A549 (cell line): ENCODE measurements at regions not wholly inside any gene's neighbourhood (a gene's known extent, or its start where the extent isn't known, plus 50 kb on each side); places are given as distances from the start of the nearest gene placed in this dataset.

Experiments
- ATAC-seq, 2 experiments: fragments of 200-7000 bp in 1 of 2; fragments of >200 bp in 1 of 2; cut with Nextera tagmentation in 1 of 2; cut with Tn5 transposase in 1 of 2; 3 replicates each; pipeline versions ENCODE4 v1.8.0 to v1.9.1; 2018 to 2020; ENCODE audit warnings: mild to moderate bottlenecking in 1 of 2, moderate library complexity in 1 of 2
- CTCF ChIA-PET: fragments of 300-600 bp; sonication (Branson Sonifier 250); formaldehyde crosslinking; extraction: SDS; loops from one replicate; lab custom pipeline; 2021; ENCODE audit warnings: antibody characterized with exemption, inconsistent platforms; lab: Yijun Ruan, JAX
- POLR2A ChIA-PET: fragments of 350-600 bp; formaldehyde crosslinking; extraction: SDS; loops from one replicate; lab custom pipeline; 2021; ENCODE audit warnings: antibody characterized with exemption, inconsistent platforms; lab: Yijun Ruan, JAX
- DNase-seq, 2 experiments: peaks; one replicate each; pipeline versions ENCODE4 v3.0.0 to v3.0.0-alpha.2; 2011 to 2016; ENCODE audit warnings: low read depth in 1 of 2, low spot score in 1 of 2
- FAIRE-seq: peaks from 2 replicates; lab custom pipeline; 2011; peaks lifted over from hg19 to GRCh38; lab: Jason Lieb, UNC
- H3K27ac ChIP-seq, 2 experiments: fragments of >200 bp; sonication (Bioruptor Twin); formaldehyde crosslinking; 3 replicates each; pipeline ENCODE4 v1.5.1; 2016 to 2017
- H3K4me1 ChIP-seq: fragments of >200 bp; sonication (Bioruptor Twin); formaldehyde crosslinking; 3 replicates; pipeline ENCODE4 v1.6.1; 2016
- H3K4me2 ChIP-seq: fragments of >200 bp; sonication (Bioruptor Twin); formaldehyde crosslinking; 3 replicates; pipeline ENCODE4 v1.6.1; 2016
- H3K4me3 ChIP-seq: fragments of >200 bp; sonication (Bioruptor Twin); formaldehyde crosslinking; 3 replicates; pipeline ENCODE4 v1.5.1; 2016
- H3K9me3 ChIP-seq: fragments of >200 bp; sonication (Bioruptor Twin); formaldehyde crosslinking; 3 replicates; pipeline ENCODE4 v1.6.1; 2016
- CBX2 ChIP-seq: fragments of 200-600 bp; sonication (generic); IDR thresholded peaks from 2 replicates; pipeline ENCODE4 v1.6.1; 2016; ENCODE audit warnings: low read depth, mild to moderate bottlenecking, borderline replicate concordance
- CBX8 ChIP-seq: fragments of 200-600 bp; sonication (generic); IDR thresholded peaks from 2 replicates; pipeline ENCODE4 v1.6.1; 2016
- CHD2 ChIP-seq: fragments of 150-350 bp; IDR thresholded peaks from 2 replicates; pipeline ENCODE4 v1.6.1; 2014; ENCODE audit warnings: low read length; ENCODE audit not compliant: partially characterized antibody
- HOXB5 ChIP-seq: fragments of 250-450 bp; sonication (Bioruptor Pico); IDR thresholded peaks from 2 replicates; pipeline ENCODE4 v1.5.0; 2020; ENCODE audit warnings: mild to moderate bottlenecking, moderate library complexity
- JUNB ChIP-seq: fragments of >200 bp; sonication (Bioruptor Twin); formaldehyde crosslinking; IDR thresholded peaks from 2 replicates; pipeline ENCODE4 v1.6.1; 2016
- KDM5A ChIP-seq: fragments of 200-600 bp; sonication (generic); IDR thresholded peaks from 2 replicates; pipeline ENCODE4 v1.6.1; 2016; ENCODE audit warnings: antibody characterized with exemption, mild to moderate bottlenecking
- MYC ChIP-seq: IDR thresholded peaks from 2 replicates; pipeline ENCODE4 v1.6.1; 2012; ENCODE audit warnings: mild to moderate bottlenecking, inconsistent platforms, low read length, improper control_type of control experiment, borderline replicate concordance
- PHF8 ChIP-seq: fragments of 200-600 bp; sonication (generic); IDR thresholded peaks from 2 replicates; pipeline ENCODE4 v1.6.1; 2016; ENCODE audit warnings: low read depth, mild to moderate bottlenecking, antibody characterized with exemption, moderate library complexity, borderline replicate concordance
- POLR2AphosphoS2 ChIP-seq: conservative IDR thresholded peaks from 2 replicates; pipeline ENCODE4 v1.6.1; 2012; ENCODE audit warnings: low read length, improper control_type of control experiment, inconsistent platforms
- RAD21 ChIP-seq, 2 experiments: fragments of >200 bp in 1 of 2; sonication (Bioruptor Twin) in 1 of 2; formaldehyde crosslinking in 1 of 2; IDR thresholded peaks in 1 of 2; conservative IDR thresholded peaks in 1 of 2; 2 replicates in 1 of 2; 3 replicates in 1 of 2; pipeline ENCODE4 v1.6.1; 2012 to 2018; ENCODE audit warnings: inconsistent platforms in 1 of 2
- RFX5 ChIP-seq: fragments of 450-650 bp; IDR thresholded peaks from 2 replicates; pipeline ENCODE4 v1.7.1; 2014; ENCODE audit warnings: antibody characterized with exemption, mild to moderate bottlenecking, moderate library complexity
- TP53 ChIP-seq: fragments of 250-450 bp; sonication (Bioruptor Pico); IDR thresholded peaks from 2 replicates; pipeline ENCODE4 v1.5.0; 2021; ENCODE audit warnings: mild to moderate bottlenecking, moderate library complexity
- ZC3H11A ChIP-seq: fragments of 450-650 bp; IDR thresholded peaks from 2 replicates; pipeline ENCODE4 v1.6.1; 2014; ENCODE audit warnings: antibody characterized with exemption, mild to moderate bottlenecking
- ZNF302 ChIP-seq: fragments of 250-450 bp; sonication (Bioruptor Pico); IDR thresholded peaks from 2 replicates; pipeline ENCODE4 v1.9.0; 2021; ENCODE audit warnings: inconsistent platforms, mild to moderate bottlenecking, moderate library complexity
- WGBS: methylation state at CpG from one replicate; pipeline ENCODE4 v1.1.6; 2017; ENCODE audit errors: missing lambda C conversion rate; 5-methylcytosine and 5-hydroxymethylcytosine counted together
- TF ChIP-seq, protein P1 (sequence below): fragments of >200 bp; sonication (Bioruptor Twin); formaldehyde crosslinking; IDR thresholded peaks from 3 replicates; pipeline ENCODE4 v1.5.1; 2016
- TF ChIP-seq, protein P2 (sequence below): IDR thresholded peaks from 2 replicates; pipeline ENCODE4 v1.6.1; 2012; ENCODE audit warnings: low read depth, borderline replicate concordance
- TF ChIP-seq, protein P3 (sequence below): fragments of >200 bp; sonication (Bioruptor Twin); formaldehyde crosslinking; IDR thresholded peaks from 3 replicates; pipeline ENCODE4 v1.6.1; 2016
- TF ChIP-seq, protein P4 (sequence below): fragments of >200 bp; sonication (Bioruptor Twin); formaldehyde crosslinking; IDR thresholded peaks from 2 replicates; pipeline ENCODE4 v1.6.1; 2016
- TF ChIP-seq, protein P5 (sequence below): fragments of 200-600 bp; sonication (generic); IDR thresholded peaks from 2 replicates; pipeline ENCODE4 v1.6.1; 2016; ENCODE audit warnings: antibody characterized with exemption, mild to moderate bottlenecking, moderate library complexity
- TF ChIP-seq, protein P6 (sequence below): fragments of 450-650 bp; IDR thresholded peaks from 2 replicates; pipeline ENCODE4 v1.6.1; 2014; ENCODE audit warnings: antibody characterized with exemption

DNA sequence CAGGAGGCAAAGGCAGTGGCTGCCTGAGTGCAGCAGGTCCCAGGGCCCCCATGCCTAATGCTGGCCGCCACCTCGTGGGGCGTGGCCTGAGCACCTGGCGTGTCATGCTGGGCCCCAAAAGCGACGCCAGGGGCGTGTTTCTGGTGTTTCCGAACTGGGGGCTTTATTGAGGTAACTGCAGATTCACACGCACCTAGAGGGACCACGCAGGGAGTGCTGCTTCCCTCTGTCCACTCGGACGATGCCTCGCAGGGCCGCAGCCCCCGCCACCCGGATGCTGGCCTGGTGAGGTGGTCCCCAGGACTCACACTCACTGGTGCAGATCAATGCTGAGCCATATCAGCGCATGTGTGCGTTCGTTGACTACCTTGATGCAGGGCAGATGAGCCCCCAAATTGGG lies 736.2 kb downstream of the BRD1 start:
- WGBS = 24% methylated on average over 4 of the region's 19 CpGs
- H3K4me2 ChIP-seq = no peak overlapping the region
- no peaks in the 10 kb centered on the region for H3K4me1 ChIP-seq
- DNase-seq = no peak
- no peak overlapping the region for H3K4me3 ChIP-seq
- no peaks in the 10 kb centered on the region for H3K9me3 ChIP-seq
- FAIRE-seq = no peak
- POLR2A ChIA-PET = no interaction called here
- TF ChIP-seq PHF8 (no peak), MYC (no peak), JUNB (no peak), POLR2AphosphoS2 (no peak), RFX5 (no peak), ZNF302 (CRISPR knock-in tag) (no peak), KDM5A (no peak), CBX2 (no peak), ZC3H11A (no peak), TP53 (CRISPR knock-in tag) (no peak), HOXB5 (CRISPR knock-in tag) (no peak)
- TF ChIP-seq, protein P1, sequence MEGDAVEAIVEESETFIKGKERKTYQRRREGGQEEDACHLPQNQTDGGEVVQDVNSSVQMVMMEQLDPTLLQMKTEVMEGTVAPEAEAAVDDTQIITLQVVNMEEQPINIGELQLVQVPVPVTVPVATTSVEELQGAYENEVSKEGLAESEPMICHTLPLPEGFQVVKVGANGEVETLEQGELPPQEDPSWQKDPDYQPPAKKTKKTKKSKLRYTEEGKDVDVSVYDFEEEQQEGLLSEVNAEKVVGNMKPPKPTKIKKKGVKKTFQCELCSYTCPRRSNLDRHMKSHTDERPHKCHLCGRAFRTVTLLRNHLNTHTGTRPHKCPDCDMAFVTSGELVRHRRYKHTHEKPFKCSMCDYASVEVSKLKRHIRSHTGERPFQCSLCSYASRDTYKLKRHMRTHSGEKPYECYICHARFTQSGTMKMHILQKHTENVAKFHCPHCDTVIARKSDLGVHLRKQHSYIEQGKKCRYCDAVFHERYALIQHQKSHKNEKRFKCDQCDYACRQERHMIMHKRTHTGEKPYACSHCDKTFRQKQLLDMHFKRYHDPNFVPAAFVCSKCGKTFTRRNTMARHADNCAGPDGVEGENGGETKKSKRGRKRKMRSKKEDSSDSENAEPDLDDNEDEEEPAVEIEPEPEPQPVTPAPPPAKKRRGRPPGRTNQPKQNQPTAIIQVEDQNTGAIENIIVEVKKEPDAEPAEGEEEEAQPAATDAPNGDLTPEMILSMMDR = no peak
- TF ChIP-seq, protein P2, sequence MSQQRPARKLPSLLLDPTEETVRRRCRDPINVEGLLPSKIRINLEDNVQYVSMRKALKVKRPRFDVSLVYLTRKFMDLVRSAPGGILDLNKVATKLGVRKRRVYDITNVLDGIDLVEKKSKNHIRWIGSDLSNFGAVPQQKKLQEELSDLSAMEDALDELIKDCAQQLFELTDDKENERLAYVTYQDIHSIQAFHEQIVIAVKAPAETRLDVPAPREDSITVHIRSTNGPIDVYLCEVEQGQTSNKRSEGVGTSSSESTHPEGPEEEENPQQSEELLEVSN = no peak
- TF ChIP-seq, protein P3, sequence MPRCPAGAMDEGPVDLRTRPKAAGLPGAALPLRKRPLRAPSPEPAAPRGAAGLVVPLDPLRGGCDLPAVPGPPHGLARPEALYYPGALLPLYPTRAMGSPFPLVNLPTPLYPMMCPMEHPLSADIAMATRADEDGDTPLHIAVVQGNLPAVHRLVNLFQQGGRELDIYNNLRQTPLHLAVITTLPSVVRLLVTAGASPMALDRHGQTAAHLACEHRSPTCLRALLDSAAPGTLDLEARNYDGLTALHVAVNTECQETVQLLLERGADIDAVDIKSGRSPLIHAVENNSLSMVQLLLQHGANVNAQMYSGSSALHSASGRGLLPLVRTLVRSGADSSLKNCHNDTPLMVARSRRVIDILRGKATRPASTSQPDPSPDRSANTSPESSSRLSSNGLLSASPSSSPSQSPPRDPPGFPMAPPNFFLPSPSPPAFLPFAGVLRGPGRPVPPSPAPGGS = no peak
- TF ChIP-seq, protein P4, sequence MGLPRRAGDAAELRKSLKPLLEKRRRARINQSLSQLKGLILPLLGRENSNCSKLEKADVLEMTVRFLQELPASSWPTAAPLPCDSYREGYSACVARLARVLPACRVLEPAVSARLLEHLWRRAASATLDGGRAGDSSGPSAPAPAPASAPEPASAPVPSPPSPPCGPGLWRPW = no peak
- TF ChIP-seq, protein P5, sequence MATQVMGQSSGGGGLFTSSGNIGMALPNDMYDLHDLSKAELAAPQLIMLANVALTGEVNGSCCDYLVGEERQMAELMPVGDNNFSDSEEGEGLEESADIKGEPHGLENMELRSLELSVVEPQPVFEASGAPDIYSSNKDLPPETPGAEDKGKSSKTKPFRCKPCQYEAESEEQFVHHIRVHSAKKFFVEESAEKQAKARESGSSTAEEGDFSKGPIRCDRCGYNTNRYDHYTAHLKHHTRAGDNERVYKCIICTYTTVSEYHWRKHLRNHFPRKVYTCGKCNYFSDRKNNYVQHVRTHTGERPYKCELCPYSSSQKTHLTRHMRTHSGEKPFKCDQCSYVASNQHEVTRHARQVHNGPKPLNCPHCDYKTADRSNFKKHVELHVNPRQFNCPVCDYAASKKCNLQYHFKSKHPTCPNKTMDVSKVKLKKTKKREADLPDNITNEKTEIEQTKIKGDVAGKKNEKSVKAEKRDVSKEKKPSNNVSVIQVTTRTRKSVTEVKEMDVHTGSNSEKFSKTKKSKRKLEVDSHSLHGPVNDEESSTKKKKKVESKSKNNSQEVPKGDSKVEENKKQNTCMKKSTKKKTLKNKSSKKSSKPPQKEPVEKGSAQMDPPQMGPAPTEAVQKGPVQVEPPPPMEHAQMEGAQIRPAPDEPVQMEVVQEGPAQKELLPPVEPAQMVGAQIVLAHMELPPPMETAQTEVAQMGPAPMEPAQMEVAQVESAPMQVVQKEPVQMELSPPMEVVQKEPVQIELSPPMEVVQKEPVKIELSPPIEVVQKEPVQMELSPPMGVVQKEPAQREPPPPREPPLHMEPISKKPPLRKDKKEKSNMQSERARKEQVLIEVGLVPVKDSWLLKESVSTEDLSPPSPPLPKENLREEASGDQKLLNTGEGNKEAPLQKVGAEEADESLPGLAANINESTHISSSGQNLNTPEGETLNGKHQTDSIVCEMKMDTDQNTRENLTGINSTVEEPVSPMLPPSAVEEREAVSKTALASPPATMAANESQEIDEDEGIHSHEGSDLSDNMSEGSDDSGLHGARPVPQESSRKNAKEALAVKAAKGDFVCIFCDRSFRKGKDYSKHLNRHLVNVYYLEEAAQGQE = no peak
- CTCF ChIA-PET = no interaction called here
- no peak for ATAC-seq
- no peak overlapping the region for H3K27ac ChIP-seq

DNA sequence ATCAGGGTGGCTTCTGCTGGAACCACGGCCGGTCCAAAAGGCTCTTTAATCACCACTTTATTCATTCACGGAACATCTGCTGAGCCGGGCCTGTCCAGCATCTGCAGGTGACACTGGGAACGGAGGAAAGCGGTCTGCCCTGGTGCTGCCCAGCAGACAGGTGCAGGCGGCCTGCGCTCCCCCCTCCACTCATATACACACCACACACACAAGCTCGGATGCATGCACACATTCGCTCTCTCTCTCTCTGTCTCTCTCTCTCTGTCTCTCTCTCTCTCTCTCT lies 736.9 kb downstream of the BRD1 start:
- no peak for ATAC-seq
- no peaks in the 10 kb centered on the region for H3K9me3 ChIP-seq
- CTCF ChIA-PET = no interaction called here
- H3K4me2 ChIP-seq = no peak overlapping the region
- H3K4me3 ChIP-seq = no peak overlapping the region
- H3K4me1 ChIP-seq = no peaks in the 10 kb centered on the region
- H3K27ac ChIP-seq = no peak overlapping the region
- 27% methylated on average over 10 of the region's 10 CpGs for WGBS
- DNase-seq = no peak
- no peak for FAIRE-seq
- TF ChIP-seq, protein P6, sequence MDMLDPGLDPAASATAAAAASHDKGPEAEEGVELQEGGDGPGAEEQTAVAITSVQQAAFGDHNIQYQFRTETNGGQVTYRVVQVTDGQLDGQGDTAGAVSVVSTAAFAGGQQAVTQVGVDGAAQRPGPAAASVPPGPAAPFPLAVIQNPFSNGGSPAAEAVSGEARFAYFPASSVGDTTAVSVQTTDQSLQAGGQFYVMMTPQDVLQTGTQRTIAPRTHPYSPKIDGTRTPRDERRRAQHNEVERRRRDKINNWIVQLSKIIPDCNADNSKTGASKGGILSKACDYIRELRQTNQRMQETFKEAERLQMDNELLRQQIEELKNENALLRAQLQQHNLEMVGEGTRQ = no peak
- no peak for TF ChIP-seq CBX8
- no peak for TF ChIP-seq KDM5A
- TF ChIP-seq, protein P4 = no peak
- TF ChIP-seq RAD21 (conservative IDR thresholded peaks at IDR 0.05 in 1 of 2, IDR thresholded peaks at IDR 0.05 in 1 of 2) = no peak
- no peak for TF ChIP-seq CHD2
- TF ChIP-seq, all 56 proteins: peak for 0
- POLR2A ChIA-PET = no interaction called here
